Astrocyte (in vitro differentiated cells and primary cell): ENCODE measurements at regions not wholly inside any gene's neighbourhood (a gene's known extent, or its start where the extent isn't known, plus 50 kb on each side); places are given as distances from the start of the nearest gene placed in this dataset.

ENCODE experiments used
- DNase-seq: peaks from one replicate; pipeline ENCODE4 v3.0.0-alpha.2; 2010; ENCODE audit warnings: low read depth
- FAIRE-seq: peaks from 2 replicates; lab custom pipeline; 2011; peaks lifted over from hg19 to GRCh38; lab: Jason Lieb, UNC
- H2AFZ ChIP-seq: 2 replicates; pipeline ENCODE4 v1.6.0; 2012; ENCODE audit warnings: low read depth, low read length, inconsistent platforms
- H3K27ac ChIP-seq: 2 replicates; pipeline ENCODE4 v1.5.1; 2011; ENCODE audit warnings: low read depth, low read length, inconsistent platforms
- H3K27me3 ChIP-seq: 2 replicates; pipeline ENCODE4 v1.6.0; 2011; ENCODE audit warnings: low read length, inconsistent platforms; ENCODE audit not compliant: insufficient read depth
- H3K36me3 ChIP-seq: 2 replicates; pipeline ENCODE4 v1.5.1; 2011; ENCODE audit warnings: low read length, inconsistent platforms; ENCODE audit not compliant: insufficient read depth
- H3K4me1 ChIP-seq: 2 replicates; pipeline ENCODE4 v1.5.1; 2011; ENCODE audit warnings: low read length, inconsistent platforms; ENCODE audit not compliant: insufficient read depth
- H3K4me2 ChIP-seq: 2 replicates; pipeline ENCODE4 v1.6.0; 2012; ENCODE audit warnings: low read length, inconsistent platforms
- H3K4me3 ChIP-seq: 2 replicates; pipeline ENCODE4 v1.5.1; 2011; ENCODE audit warnings: low read depth, mild to moderate bottlenecking, low read length, inconsistent platforms; ENCODE audit not compliant: insufficient read depth
- H3K79me2 ChIP-seq: 2 replicates; pipeline ENCODE4 v1.6.0; 2012; ENCODE audit warnings: mild to moderate bottlenecking, low read length, inconsistent platforms; ENCODE audit not compliant: insufficient read depth
- H3K9ac ChIP-seq: 2 replicates; pipeline ENCODE4 v1.6.0; 2012; ENCODE audit warnings: mild to moderate bottlenecking, low read length, inconsistent platforms
- H3K9me3 ChIP-seq: 2 replicates; pipeline ENCODE4 v1.5.1; 2012; ENCODE audit warnings: low read depth, mild to moderate bottlenecking, low read length, inconsistent platforms; ENCODE audit not compliant: insufficient read depth
- H4K20me1 ChIP-seq: 2 replicates; pipeline ENCODE4 v1.6.0; 2012; ENCODE audit warnings: low read length, inconsistent platforms; ENCODE audit not compliant: insufficient read depth
- H3K27ac Mint-ChIP-seq: one replicate; pipeline ENCODE4 v1.8.0; 2021; ENCODE audit warnings: mild to moderate bottlenecking, mixed read lengths; ENCODE audit not compliant: unreplicated experiment
- H3K27me3 Mint-ChIP-seq: one replicate; pipeline ENCODE4 v1.8.0; 2021; ENCODE audit warnings: low read depth, mixed read lengths; ENCODE audit not compliant: unreplicated experiment
- H3K36me3 Mint-ChIP-seq: one replicate; pipeline ENCODE4 v1.8.0; 2021; ENCODE audit warnings: low read depth, mixed read lengths; ENCODE audit not compliant: unreplicated experiment
- H3K4me1 Mint-ChIP-seq: one replicate; pipeline ENCODE4 v1.8.0; 2021; ENCODE audit warnings: low read depth, mixed read lengths; ENCODE audit not compliant: unreplicated experiment
- H3K4me3 Mint-ChIP-seq: one replicate; pipeline ENCODE4 v1.8.0; 2021; ENCODE audit warnings: mild to moderate bottlenecking, moderate library complexity, mixed read lengths; ENCODE audit not compliant: unreplicated experiment
- H3K9me3 Mint-ChIP-seq: one replicate; pipeline ENCODE4 v1.8.0; 2021; ENCODE audit warnings: mild to moderate bottlenecking, mixed read lengths; ENCODE audit not compliant: unreplicated experiment
- CTCF ChIP-seq: IDR thresholded peaks from 2 replicates; pipeline ENCODE4 v1.5.1; 2011; ENCODE audit warnings: low read depth, mild to moderate bottlenecking, inconsistent platforms, low read length, moderate library complexity; ENCODE audit not compliant: insufficient read depth
- EZH2 ChIP-seq: IDR thresholded peaks from 2 replicates; pipeline ENCODE4 v1.6.1; 2012; ENCODE audit warnings: mild to moderate bottlenecking, low read length, inconsistent platforms; ENCODE audit not compliant: insufficient read depth

GRCh38 chr6:19552588-19552987 is 284.6 kb upstream of the ID4 start:
- Mint-ChIP-seq H3K27me3 (no peaks in the 10 kb centered on the region), H3K36me3 (no peaks in the 10 kb centered on the region), H3K4me3 (no peak overlapping the region), H3K27ac (no peak overlapping the region), H3K4me1 (no peaks in the 10 kb centered on the region), H3K9me3 (no peaks in the 10 kb centered on the region)
- H3K27me3 ChIP-seq = no peaks in the 10 kb centered on the region
- no peaks in the 10 kb centered on the region for H3K36me3 ChIP-seq
- DNase-seq = no peak
- TF ChIP-seq CTCF (no peak), EZH2 (no peak)
- no peak for FAIRE-seq
- H2AFZ ChIP-seq = no peak overlapping the region
- no peak overlapping the region for H3K4me2 ChIP-seq
- no peaks in the 10 kb centered on the region for H4K20me1 ChIP-seq
- no peak overlapping the region for H3K9ac ChIP-seq
- no peaks in the 10 kb centered on the region for H3K9me3 ChIP-seq
- no peaks in the 10 kb centered on the region for H3K4me1 ChIP-seq
- H3K27ac ChIP-seq = no peak overlapping the region
- H3K79me2 ChIP-seq = no peaks in the 10 kb centered on the region
- no peak overlapping the region for H3K4me3 ChIP-seq

GRCh38 chr6:19554356-19555225 is 282.6 kb upstream of the ID4 start:
- H3K9me3 ChIP-seq = no peaks in the 10 kb centered on the region
- H3K27ac ChIP-seq = no peak overlapping the region
- H3K9ac ChIP-seq = no peak overlapping the region
- Mint-ChIP-seq H3K27me3 (no peaks in the 10 kb centered on the region), H3K4me1 (peaks cover 7% of the 10 kb centered on the region), H3K27ac (no peak overlapping the region), H3K4me3 (no peak overlapping the region), H3K9me3 (no peaks in the 10 kb centered on the region), H3K36me3 (no peaks in the 10 kb centered on the region)
- no peaks in the 10 kb centered on the region for H3K36me3 ChIP-seq
- H2AFZ ChIP-seq = no peak overlapping the region
- H3K4me1 ChIP-seq = no peaks in the 10 kb centered on the region
- no peak for FAIRE-seq
- DNase-seq = no peak
- no peaks in the 10 kb centered on the region for H3K79me2 ChIP-seq
- no peak for TF ChIP-seq CTCF
- no peak for TF ChIP-seq EZH2
- no peaks in the 10 kb centered on the region for H4K20me1 ChIP-seq
- no peak overlapping the region for H3K4me2 ChIP-seq
- no peak overlapping the region for H3K4me3 ChIP-seq
- no peaks in the 10 kb centered on the region for H3K27me3 ChIP-seq

- no peak overlapping the region for H3K27ac Mint-ChIP-seq
- Histone ChIP-seq H3K9ac (no peak overlapping the region), H3K36me3 (no peaks in the 10 kb centered on the region), H2AFZ (no peak overlapping the region), H3K4me3 (no peak overlapping the region), H3K79me2 (no peaks in the 10 kb centered on the region), H3K27ac (no peak overlapping the region), H3K9me3 (no peaks in the 10 kb centered on the region), H3K4me1 (no peaks in the 10 kb centered on the region), H4K20me1 (no peaks in the 10 kb centered on the region), H3K27me3 (no peaks in the 10 kb centered on the region), H3K4me2 (no peak overlapping the region)
- H3K9me3 Mint-ChIP-seq = no peaks in the 10 kb centered on the region
- H3K27me3 Mint-ChIP-seq = no peaks in the 10 kb centered on the region
- H3K4me3 Mint-ChIP-seq = no peak overlapping the region
- TF ChIP-seq EZH2 (no peak), CTCF (no peak)
- peaks cover 7% of the 10 kb centered on the region for H3K4me1 Mint-ChIP-seq
- H3K36me3 Mint-ChIP-seq = no peaks in the 10 kb centered on the region
- DNase-seq (no peak), FAIRE-seq (no peak)
These were observed 280.0 kb upstream of the ID4 start for GRCh38 chr6:19557191-19557590.
